DOHH2 (cell line): ENCODE measurements at regions not wholly inside any gene's neighbourhood (a gene's known extent, or its start where the extent isn't known, plus 50 kb on each side); places are given as distances from the start of the nearest gene placed in this dataset.

Source experiments
- H3F3A ChIP-seq: fragments of 200-600 bp; sonication (generic), shearing (Covaris generic); 2 replicates; pipeline ENCODE4 v1.6.0; 2016; ENCODE audit warnings: antibody characterized with exemption, mild to moderate bottlenecking; ENCODE audit not compliant: control insufficient read depth, insufficient read depth
- H3K27ac ChIP-seq: fragments of 200-600 bp; sonication (generic); 2 replicates; pipeline ENCODE4 v1.5.1; 2014; ENCODE audit warnings: low read depth, mild to moderate bottlenecking, low read length, moderate library complexity
- H3K27me3 ChIP-seq: fragments of 200-600 bp; sonication (generic); 2 replicates; pipeline ENCODE4 v1.6.1; 2014; ENCODE audit warnings: mild to moderate bottlenecking, low read length, mixed read lengths; ENCODE audit not compliant: control insufficient read depth
- H3K36me3 ChIP-seq: fragments of 200-600 bp; sonication (generic); 2 replicates; pipeline ENCODE4 v1.6.1; 2014; ENCODE audit warnings: mild to moderate bottlenecking, low read length, moderate library complexity, mixed read lengths; ENCODE audit not compliant: control insufficient read depth
- H3K4me1 ChIP-seq: fragments of 200-600 bp; sonication (generic); 2 replicates; pipeline ENCODE4 v1.6.1; 2014; ENCODE audit warnings: mild to moderate bottlenecking, low read length, mixed read lengths; ENCODE audit not compliant: control insufficient read depth
- H3K4me2 ChIP-seq: fragments of 200-600 bp; sonication (generic); 2 replicates; pipeline ENCODE4 v1.6.0; 2014; ENCODE audit warnings: mild to moderate bottlenecking, low read length, moderate library complexity
- H3K4me3 ChIP-seq: fragments of 200-600 bp; sonication (generic); 2 replicates; pipeline ENCODE4 v1.5.1; 2014; ENCODE audit warnings: mild to moderate bottlenecking, low read length, mixed read lengths
- H3K79me2 ChIP-seq: fragments of 200-600 bp; sonication (generic); 2 replicates; pipeline ENCODE4 v1.6.1; 2014; ENCODE audit warnings: mild to moderate bottlenecking, low read length, mixed read lengths; ENCODE audit not compliant: control insufficient read depth
- H3K9me2 ChIP-seq: fragments of 200-600 bp; sonication (generic); replicated peaks from 2 replicates; pipeline ENCODE4 v1.6.1; 2014; ENCODE audit warnings: mild to moderate bottlenecking, low read length, mixed read lengths; ENCODE audit not compliant: control insufficient read depth
- H3K9me3 ChIP-seq: fragments of 200-600 bp; sonication (generic); 2 replicates; pipeline ENCODE4 v1.6.1; 2014; ENCODE audit warnings: antibody characterized with exemption, low read length, mixed read lengths; ENCODE audit not compliant: control insufficient read depth, insufficient read depth
- H4K20me1 ChIP-seq: fragments of 200-600 bp; sonication (generic); 2 replicates; pipeline ENCODE4 v1.6.0; 2014; ENCODE audit warnings: low read depth, mild to moderate bottlenecking, antibody characterized with exemption, low read length, moderate library complexity; ENCODE audit not compliant: control insufficient read depth, insufficient read depth
- EZH2phosphoT487 ChIP-seq: fragments of 200-600 bp; sonication (generic); IDR thresholded peaks from 2 replicates; pipeline ENCODE4 v1.6.1; 2017; ENCODE audit warnings: borderline replicate concordance, mild to moderate bottlenecking, antibody characterized with exemption, low read length, moderate library complexity, mixed read lengths
- TF ChIP-seq, protein P1 (sequence below): fragments of 200-600 bp; sonication (generic); IDR thresholded peaks from one replicate; pipeline ENCODE4 v1.5.1; 2014; ENCODE audit warnings: antibody characterized with exemption, mild to moderate bottlenecking, low read depth, low read length; ENCODE audit not compliant: poor library complexity, severe bottlenecking

DNA sequence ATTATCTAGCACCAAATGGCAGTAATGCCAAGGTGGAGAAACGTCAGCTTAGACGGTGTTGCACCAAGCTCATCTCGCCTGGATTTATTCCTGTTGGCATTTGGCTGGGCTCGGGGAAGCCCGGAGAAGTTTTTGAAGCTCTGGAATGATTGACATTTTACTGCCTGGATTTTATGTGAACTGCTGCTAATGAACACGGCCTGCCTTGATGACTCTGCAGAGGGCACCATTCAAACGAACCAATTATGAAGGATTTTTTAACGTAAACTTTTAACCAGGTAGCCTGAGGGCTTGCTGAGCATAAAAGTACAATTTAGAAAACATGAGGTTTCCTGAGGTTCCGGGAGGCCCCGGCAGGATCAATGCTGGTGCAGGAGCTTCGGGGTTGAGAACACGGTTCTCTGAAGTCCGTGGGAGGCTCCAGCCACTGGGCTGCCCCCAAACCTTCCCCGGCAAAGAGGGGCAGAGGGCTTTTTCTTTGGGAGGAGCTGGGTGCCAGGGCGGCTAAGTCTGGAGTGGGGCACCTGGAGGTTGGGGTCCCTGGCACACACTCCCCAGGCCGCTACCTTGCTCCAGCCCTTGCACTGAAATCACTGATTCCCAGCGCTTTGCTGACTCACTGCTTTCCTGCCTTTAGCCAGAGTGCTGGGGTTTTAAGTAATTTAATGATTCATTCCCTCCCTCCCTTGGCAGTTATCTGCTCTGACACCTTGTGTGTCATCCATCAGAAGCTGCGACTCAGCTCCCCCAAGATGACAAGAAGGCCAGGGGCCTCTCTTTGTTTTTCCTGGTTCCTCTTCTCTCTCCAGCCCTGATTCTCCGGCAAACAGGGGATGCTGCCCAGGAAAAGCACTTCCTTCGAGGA is 161.2 kb upstream of the IRX3 start:
- H3F3A ChIP-seq = no peaks in the 10 kb centered on the region
- H3K36me3 ChIP-seq = no peaks in the 10 kb centered on the region
- no peak overlapping the region for H3K27ac ChIP-seq
- TF ChIP-seq, protein P1, sequence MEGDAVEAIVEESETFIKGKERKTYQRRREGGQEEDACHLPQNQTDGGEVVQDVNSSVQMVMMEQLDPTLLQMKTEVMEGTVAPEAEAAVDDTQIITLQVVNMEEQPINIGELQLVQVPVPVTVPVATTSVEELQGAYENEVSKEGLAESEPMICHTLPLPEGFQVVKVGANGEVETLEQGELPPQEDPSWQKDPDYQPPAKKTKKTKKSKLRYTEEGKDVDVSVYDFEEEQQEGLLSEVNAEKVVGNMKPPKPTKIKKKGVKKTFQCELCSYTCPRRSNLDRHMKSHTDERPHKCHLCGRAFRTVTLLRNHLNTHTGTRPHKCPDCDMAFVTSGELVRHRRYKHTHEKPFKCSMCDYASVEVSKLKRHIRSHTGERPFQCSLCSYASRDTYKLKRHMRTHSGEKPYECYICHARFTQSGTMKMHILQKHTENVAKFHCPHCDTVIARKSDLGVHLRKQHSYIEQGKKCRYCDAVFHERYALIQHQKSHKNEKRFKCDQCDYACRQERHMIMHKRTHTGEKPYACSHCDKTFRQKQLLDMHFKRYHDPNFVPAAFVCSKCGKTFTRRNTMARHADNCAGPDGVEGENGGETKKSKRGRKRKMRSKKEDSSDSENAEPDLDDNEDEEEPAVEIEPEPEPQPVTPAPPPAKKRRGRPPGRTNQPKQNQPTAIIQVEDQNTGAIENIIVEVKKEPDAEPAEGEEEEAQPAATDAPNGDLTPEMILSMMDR = no peak
- no peak for TF ChIP-seq EZH2phosphoT487
- H3K79me2 ChIP-seq = no peaks in the 10 kb centered on the region
- no peak overlapping the region for H3K4me3 ChIP-seq
- H3K9me2 ChIP-seq = no peaks in the 10 kb centered on the region
- H3K4me2 ChIP-seq = no peak overlapping the region
- H4K20me1 ChIP-seq = no peaks in the 10 kb centered on the region
- no peaks in the 10 kb centered on the region for H3K27me3 ChIP-seq
- no peaks in the 10 kb centered on the region for H3K4me1 ChIP-seq
- no peaks in the 10 kb centered on the region for H3K9me3 ChIP-seq

DNA sequence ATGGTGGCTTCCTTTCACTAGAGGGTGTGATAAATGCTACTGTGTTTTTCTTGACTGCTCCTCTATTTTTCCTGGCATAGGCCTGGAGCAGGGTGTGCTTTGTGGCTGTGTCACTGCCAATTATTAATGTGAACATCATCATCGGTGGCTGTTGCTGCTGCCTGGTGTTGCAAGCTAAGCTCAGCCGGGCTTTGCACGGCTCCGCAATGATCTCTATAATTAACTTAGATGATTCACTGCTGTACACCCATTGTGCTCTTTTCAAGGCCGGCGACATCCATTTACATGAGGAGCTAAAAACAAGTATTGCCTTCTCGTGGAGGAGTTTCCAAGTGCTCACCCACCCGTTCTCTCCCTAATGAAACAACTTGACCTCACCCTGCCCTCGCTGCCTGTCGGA is 160.1 kb upstream of the IRX3 start:
- Histone ChIP-seq H3K27me3 (no peaks in the 10 kb centered on the region), H3K9me3 (no peaks in the 10 kb centered on the region), H3K9me2 (no peaks in the 10 kb centered on the region), H3K4me2 (no peak overlapping the region), H3F3A (no peaks in the 10 kb centered on the region), H3K27ac (no peak overlapping the region), H3K36me3 (no peaks in the 10 kb centered on the region), H3K79me2 (no peaks in the 10 kb centered on the region), H3K4me1 (no peaks in the 10 kb centered on the region), H3K4me3 (no peak overlapping the region), H4K20me1 (no peaks in the 10 kb centered on the region)
- no peak for TF ChIP-seq EZH2phosphoT487
- TF ChIP-seq, protein P1 = no peak

DNA sequence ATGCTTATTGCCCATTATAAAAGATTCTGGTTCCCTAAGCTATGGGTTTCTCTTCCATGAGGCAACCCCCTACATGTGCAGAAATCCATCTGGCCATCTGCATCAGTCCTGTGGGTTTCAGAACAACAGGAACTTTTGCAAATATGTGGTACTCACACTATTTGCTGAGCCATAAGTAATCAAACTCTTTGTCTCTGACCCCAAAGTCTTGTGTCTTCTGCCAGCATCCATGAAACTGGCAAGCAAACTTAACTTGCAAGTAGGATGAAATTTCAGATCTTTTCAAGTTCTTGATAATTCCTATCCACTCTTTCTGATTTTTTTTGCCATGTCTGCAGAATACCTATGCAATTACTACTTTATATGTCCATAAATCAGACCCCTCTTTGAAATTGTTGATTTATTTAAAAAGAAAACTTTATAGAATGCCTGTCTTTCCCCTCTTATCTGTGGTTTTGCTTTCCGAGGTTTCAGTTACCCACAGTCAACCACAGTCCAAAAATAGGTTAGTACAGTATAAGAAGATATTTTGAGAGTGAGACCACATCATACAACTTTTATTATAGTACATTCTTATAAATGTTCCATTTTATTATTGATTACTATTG is 158.4 kb upstream of the IRX3 start:
- H4K20me1 ChIP-seq = no peaks in the 10 kb centered on the region
- no peaks in the 10 kb centered on the region for H3K9me3 ChIP-seq
- H3K4me1 ChIP-seq = no peaks in the 10 kb centered on the region
- H3K36me3 ChIP-seq = no peaks in the 10 kb centered on the region
- no peaks in the 10 kb centered on the region for H3F3A ChIP-seq
- no peak for TF ChIP-seq EZH2phosphoT487
- TF ChIP-seq, protein P1 = no peak
- H3K4me3 ChIP-seq = no peak overlapping the region
- H3K9me2 ChIP-seq = no peaks in the 10 kb centered on the region
- H3K27me3 ChIP-seq = no peaks in the 10 kb centered on the region
- H3K79me2 ChIP-seq = no peaks in the 10 kb centered on the region
- H3K4me2 ChIP-seq = no peak overlapping the region
- H3K27ac ChIP-seq = no peak overlapping the region
